ENCODE measurements at regions not wholly inside any gene's neighbourhood (a gene's known extent, or its start where the extent isn't known, plus 50 kb on each side); places are given as distances from the start of the nearest gene placed in this dataset.
"Not testable (repeated sequence)": the region's sequence is repeated elsewhere in the genome, so short reads cannot be mapped to it uniquely, and the experiment has no call there.

DNA sequence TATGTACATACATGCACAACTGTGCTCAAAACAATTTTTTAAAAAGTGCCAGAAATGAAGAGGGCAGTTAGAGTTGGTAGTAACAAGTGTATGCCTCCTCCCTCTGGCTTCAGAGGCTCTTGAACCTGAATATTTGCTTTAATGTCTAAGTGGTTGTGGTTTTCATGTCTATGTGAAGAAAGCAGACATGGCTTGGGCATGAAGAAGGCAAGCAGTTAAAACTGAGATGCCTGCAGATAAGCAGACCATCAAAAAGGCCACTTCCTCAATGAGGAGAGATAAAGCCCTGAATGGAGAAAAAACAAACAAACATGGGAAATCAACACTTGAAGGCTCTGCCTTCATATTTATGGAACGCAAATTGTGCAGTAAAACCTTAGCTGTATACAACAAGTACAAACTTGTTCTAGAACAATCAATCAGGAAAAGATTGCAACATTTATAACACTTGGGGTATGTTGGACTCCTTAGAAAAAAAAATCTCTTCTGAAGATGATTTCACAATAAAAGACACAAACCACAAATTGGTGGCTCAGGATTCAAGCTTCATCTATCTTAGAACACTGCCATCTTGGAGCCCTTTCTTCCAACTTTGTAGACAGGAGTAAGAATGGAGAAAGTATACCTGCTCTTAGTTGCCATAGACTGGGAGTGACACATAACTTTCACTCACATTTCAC, 52.7 kb upstream of the PLA2G4A start:
- DNase-seq, result peak in 1 of 4 experiments; percentile 9

DNA sequence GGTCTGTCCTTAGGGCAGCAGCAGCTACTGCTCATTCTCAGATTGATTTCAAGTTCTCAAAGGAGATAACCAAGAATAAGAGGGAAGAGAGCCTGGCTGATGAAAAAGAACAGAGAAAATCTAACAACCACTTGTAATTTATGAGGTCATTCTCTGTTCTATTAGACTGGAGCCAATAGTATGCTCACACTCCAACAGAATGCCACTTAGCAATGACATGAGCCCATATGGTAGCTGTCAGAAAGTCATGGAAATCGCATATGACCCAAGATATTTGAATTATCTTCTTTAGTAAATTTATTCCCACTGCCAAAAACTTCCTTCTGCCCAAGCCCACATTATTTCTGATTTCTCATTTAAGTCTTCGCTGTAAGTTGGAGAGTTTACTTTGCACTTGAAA, 53.7 kb upstream of the PLA2G4A start:
- DNase-seq, result no peak

DNA sequence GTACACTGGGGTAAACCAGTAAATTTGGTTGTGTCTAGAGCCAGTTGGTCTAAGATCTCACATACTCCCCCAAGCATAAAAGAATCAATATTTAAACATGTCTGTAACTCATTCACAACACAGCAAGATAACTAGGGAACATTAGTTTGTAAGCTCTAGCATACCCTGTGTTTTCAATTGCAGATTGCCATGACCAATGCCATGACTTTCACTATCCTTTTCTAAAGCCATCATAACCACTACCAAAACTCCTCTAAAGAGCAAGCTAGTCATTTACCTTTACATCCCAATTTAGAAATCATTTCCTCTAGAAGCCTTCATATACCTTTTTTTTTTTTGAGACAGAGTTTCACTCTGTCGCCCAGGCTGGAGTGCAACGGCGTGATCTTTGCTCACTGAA, 56.5 kb upstream of the PLA2G4A start:
- DNase-seq, result no peak

DNA sequence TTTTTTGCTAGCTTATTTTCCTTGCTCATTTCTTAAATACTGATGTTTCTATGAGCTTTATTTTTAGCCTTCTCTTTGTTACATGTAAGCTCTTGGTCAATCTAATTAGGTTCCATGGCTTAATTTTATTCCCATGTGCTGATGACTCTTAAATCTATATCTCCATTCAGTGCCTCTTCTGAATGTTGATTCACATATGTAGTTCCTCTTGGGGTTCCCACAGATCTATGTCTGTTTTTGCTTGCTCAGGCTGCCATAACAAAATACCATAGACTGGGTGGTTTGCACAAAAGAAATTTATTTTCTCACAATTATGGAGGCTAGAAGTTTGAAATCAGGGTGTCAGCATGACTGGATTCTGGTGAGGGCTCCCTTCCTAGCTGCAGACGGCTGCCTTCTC, 58.3 kb upstream of the PLA2G4A start:
- DNase-seq, result peak; percentile 5 to 53 (median 28)

DNA sequence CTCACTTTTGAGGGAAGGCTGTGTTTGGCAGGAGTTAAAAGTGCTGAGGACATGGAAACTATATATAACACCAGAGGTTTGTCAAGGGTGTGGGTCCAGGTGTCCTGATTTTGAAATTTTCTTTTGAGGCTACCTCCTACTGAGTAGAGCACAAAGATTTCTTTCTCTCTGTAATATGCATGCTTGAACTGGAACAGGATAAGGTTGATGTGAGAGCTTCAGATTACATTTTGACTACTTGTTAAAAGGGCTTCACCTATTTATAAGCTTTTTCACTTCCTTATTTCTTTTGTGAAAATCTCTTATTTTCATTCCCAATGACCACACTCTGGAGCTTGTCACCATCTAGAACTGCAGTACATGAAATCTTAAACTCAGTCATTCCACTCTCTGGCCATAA, 59.8 kb upstream of the PLA2G4A start:
- no peak for DNase-seq

DNA sequence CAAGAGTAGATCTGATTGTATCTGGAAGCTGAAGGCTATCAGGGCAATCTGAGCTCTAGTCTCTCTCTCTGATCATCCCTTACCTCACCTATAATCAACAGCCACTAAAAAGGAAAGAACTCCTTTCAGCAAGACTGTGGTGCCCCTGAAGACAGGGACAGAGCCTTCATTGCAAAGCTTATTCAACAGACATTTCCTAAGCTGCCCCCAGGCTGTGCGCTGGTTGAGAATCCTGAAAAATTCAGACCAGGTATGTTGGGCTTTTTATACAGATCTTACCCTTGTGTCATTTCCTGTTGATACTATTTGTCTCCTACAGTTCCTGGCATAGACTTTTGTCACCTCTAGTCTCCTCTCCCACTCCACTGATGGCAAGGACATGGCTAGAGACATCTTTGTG, 63.3 kb upstream of the PLA2G4A start:
- DNase-seq, result no peak

DNA sequence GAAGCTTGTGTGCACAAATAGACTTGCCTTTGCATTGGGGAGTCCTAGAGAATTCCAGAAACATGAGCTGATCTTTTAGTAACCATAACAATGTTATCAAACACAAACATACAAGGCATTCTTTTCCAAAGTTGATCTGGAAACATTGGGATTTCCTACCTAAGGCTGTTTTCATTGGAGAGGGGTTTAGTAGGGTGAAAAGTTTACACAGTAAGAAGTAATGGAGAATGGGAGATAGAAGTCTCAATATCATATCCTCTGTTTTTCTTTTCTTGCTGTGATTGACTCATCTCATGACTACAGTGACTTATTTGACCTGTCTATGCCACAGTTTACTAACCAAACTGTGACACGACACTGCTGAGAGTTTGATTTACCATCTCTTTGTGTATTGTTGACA, 65.6 kb upstream of the PLA2G4A start:
- DNase-seq, result no peak

DNA sequence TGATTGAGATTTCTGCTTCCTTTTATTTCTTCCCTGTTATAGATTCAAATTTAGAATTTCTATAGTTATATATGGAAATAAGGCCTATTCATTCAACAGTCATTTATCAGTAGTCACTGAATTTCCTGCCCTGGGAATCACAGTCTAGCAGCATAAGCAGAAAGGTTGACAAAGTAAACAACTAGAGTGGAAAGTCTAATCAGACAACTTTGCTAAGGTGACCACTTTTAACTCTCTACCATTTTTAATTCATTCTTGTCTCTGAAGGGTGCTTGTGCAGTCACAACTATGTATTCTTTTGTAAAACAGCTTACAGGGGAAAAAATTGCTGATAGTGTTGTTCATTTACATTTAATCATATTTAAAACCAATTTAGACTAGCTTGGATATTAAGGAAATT, 66.1 kb upstream of the PLA2G4A start:
- no peak for DNase-seq

DNA sequence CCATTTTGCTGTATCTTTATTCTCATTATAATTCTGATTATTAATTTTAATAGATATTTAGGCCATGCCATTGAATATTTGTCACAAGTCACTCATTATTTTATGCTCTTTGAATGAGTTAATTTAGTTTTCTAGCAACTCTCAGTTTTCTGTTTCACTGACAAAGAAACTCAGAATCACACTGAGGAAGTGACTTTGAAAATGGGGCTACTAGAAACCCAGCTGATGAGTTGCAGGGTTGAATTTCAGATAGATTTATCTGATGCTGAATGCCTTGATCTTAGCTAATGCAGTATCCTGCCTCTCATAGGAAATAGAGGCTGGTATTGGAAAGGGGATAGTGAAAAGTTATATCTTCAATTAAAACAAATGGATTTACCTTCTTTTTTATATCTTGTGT, 67.4 kb upstream of the PLA2G4A start:
- no peak for DNase-seq

DNA sequence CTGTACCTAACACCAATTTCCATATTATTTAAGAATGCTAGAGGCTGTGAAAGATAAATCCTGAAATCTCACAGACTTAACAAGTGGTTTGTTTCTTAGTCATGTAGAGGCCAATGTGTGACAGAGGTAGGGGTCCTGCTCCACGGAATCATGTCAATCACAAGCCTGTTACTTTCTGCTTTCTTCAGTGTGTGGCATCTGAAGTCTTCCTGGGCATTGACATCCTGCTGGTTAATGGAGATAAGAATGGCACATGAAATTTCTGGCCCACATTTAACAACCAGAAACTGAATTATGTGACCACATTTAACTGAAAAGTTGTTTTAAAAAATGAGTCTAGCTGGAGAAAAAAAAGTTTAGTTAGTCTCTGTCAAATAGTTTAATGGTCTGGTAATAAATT, 68.3 kb upstream of the PLA2G4A start:
- no peak for DNase-seq

DNA sequence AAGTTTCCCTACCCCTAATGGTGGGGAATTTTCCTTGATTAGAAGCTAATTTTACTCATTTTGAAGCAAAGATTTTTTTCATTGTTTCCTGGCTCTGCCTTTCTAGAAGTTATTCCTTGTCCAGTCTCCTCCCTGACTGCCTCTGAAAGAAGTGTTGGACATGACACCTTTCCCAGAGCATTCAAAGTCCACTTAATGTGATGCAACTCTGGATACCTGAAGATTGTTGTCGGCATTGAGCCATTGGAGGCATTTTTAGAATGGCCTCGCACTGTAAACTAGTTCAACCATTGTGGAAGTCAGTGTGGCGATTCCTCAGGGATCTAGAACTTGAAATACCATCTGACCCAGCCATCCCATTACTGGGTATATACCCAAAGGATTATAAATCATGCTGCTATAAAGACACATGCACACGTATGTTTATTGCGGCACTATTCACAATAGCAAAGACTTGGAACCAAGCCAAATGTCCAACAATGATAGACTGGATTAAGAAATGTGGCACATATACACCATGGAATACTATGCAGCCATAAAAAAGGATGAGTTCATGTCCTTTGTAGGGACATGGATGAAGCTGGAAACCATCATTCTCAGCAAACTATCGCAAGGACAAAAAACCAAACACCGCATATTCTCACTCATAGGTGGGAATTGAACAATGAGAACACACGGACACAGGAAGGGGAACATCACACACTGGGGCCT, 69.7 kb upstream of the PLA2G4A start:
- not testable (repeated sequence) for DNase-seq

DNA sequence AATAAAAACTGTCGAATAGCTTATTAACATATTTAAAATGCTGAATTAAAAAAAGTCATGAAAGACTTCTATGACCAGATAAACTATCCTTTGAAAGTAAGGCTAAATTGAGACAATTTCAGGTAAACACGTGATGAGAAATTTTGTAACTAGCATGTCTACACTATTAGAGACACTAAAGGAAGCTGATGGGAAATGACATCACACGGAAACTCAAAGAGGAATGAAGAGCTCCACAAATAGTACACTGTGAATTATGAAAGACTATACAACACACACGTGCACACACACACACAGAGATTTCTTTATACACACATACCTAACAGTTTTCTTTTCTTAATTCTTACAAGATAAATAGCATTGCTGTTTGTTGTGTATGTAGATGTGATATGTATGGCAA, 70.9 kb upstream of the PLA2G4A start:
- peak in 1 of 4 experiments; percentile 12 for DNase-seq

DNA sequence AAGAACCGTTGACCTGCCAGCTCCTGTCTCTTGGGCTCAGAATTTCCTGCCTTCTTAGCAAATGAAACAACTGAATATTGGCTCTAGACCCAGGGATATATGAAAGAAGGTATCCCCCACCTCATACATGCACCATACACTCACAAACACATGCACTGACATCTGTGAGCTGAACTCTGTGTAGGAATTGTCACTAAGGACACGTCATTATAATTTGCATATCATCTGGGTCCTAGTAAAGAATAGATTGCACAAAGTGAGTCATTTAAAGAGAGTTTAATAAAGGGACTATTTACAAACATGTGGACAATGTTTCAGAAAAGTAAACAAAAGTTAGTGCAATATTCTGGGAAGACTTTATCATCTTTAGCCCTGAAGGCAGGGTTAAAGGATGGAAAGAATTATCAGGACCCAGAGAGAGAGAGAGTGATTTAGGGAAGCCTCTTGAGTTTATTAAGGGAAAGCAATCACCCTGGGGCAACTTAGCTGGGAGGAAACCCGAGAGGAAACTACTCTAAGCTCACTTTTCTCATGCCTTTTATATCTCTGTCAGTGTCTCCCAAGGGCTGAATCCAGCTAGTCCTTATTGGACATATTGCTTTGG, 74.1 kb upstream of the PLA2G4A start:
- no peak for DNase-seq

DNA sequence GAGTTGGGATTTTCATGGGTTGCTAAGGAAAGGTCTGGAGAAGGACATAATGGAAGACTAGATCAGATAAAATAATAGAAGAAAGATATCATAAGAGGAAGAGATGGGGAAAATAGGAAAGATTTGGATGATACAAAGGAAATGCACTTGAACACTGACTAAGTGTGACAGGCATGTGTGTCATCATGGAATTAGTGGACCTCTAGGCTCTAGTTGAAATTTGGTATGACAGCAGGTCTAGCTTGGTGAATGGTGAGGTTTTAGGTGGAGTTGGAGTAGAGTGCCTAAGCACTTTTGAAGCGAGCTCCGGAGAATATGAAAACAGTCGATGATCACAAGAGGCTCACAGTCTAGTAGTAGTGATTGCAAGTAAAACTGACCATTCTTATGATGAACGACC, 73.0 kb upstream of the PTGS2 start:
- DNase-seq, result no peak

DNA sequence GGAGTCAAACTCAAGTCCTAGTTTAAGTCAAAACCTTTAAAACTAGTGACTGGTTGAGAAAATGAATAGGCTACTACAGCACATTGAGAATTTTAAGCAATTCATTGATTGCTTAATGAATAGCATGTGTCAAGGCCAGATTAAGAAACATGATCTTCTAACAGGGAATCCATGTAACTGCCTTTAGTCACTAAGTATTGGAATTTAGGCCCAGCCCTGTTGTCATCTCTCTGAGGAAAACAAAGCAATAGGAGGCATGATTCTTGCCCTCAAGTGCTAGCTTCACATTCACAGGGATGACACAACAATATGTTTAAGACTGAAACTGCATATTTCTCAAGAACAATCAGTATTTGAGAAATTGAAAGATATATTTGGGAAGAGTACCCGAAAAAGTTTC, 70.0 kb upstream of the PTGS2 start:
- peak in 2 of 4 experiments; percentile 15 to 41 for DNase-seq

DNA sequence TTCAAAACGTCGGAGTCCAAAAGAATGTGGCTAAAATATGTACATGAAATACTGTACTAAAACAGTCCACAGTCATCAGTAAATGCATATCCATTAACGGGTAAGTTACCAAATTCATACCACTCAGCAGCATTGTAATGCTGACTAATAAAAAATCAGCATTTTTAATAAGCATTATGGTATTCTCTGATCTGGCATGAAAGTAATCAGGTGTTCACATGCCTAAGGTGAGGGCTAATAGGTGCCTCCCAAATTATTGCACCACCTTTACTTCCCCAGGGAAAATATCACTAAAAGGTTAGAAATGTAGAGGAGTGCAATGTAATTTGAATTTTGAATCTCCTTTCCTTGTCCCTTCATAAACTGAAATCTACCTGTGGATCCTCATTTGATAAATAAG, 69.6 kb upstream of the PTGS2 start:
- no peak for DNase-seq

DNA sequence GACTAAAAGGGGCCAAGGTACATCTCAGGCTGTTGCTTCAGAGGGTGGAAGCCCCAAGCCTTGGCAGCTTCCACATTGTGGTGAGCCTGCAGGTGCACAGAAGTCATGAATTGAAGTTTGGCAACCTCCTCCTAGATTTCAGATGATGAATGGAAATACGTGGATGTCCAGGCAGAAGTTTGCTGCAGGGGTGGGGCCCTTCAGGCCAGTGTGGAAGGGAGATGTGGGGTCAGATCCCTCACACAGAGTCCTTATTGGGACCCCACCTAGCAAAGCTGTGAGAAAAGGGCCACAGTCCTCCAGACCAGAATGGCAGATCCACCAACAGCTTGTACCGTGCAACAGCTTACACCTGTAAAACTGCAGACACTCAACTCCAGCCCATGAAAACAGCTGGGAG, 67.4 kb upstream of the PTGS2 start:
- no peak for DNase-seq

DNA sequence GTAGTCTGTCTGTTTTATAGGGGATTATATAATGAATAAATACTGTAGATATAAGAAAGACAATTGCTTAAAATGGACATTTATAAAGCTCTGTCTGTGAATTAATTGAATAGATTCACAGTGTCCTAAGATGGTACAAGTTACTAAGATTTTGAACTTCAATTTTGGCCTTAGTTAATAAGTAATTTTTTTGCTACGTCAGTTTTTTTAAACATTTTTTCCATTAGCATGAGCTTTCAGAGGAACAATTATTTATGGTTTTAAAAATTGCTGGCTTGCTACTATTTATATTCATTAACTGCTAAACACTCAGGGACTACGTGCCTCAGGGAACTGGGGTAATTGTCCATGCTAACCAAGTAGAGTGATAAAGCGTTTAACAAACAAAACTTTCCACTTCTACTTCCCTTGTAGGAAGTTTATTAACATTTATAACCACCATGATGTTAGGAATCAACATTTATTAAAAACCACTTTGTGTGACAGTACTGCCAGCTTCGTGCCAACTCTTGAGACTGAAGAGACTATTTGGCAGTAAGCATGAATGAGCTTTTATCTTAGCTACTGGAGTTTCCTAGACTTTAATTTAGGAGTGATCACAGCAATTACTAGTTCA, 65.4 kb upstream of the PTGS2 start:
- DNase-seq, result no peak

DNA sequence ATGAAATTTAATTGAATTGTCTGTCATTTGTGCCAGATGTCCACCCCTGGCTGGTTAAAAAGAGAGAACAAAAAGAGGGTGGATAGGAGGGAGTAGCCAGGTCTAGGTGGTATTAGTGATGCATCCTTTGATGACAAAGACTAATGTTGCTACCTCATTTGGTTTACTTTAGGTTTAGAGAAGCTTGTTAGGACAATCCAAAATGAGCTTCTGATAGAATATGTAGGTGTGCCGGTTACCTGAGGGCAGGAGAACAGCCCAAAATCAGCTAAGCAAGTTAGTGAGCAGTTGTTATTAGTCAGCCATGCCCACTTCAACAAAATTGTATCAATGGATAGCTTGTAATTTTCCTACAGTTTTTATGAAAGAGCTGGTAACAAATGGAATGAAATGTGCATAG, 61.4 kb upstream of the PTGS2 start:
- DNase-seq, result no peak

DNA sequence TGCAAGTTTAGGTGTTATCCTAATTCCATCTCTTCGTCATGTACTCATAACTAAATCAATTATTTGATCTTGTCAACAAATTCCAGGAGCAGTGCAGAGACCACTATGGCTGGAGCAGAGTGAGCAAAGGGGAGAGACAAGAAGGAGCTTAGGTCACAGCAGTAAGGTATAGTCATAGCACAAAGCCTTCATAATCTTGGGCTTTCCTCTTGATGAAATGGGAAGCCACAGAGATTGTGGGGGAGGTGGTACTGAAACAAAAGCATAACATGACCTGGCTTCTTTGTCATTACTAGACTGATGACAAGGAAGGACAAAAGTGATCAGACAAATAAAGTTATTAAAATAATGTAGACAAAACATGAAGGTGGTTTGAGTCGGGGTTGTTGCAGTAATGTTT, 60.1 kb upstream of the PTGS2 start:
- DNase-seq, result peak in 2 of 4 experiments; percentile 2 to 6

DNA sequence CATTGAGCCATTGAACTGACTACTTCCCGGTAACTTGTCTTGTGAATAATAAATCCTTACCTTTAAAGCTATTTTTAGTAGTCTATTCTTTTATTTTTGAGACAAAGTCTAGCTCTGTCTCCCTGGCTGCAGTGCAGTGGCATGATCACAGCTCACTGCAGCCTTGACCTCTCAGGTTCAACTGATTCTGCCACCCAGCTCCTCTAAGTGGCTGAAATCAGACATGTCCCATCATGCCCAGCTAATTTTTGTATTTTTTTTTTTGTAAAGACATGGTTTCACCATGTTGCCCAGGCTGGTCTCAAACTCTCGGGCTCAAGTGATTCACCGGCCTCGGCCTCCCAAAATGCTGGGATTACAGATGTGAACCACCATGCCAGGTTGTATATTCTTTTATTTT, 59.3 kb upstream of the PTGS2 start:
- DNase-seq, result no peak

DNA sequence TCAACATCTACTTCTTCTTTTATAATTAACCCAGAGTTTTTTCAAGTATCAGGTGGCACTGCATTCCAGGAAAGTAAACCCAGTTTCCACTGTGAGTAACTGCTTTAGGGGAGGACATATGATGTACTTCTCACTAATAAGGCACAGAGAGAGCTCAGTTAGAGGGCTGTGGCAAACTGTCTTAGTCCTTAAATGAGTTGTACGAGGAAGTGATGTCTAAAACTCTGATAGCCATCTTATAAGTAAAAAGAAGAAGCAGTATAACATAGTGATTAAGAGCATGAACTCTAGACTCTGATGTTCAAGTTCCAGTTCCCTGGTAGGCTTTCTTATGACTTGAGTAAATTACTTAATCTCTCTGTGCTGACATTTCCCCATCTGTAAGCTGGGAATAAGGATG, 58.7 kb upstream of the PTGS2 start:
- peak; percentile 21 to 79 (median 54) for DNase-seq

DNA sequence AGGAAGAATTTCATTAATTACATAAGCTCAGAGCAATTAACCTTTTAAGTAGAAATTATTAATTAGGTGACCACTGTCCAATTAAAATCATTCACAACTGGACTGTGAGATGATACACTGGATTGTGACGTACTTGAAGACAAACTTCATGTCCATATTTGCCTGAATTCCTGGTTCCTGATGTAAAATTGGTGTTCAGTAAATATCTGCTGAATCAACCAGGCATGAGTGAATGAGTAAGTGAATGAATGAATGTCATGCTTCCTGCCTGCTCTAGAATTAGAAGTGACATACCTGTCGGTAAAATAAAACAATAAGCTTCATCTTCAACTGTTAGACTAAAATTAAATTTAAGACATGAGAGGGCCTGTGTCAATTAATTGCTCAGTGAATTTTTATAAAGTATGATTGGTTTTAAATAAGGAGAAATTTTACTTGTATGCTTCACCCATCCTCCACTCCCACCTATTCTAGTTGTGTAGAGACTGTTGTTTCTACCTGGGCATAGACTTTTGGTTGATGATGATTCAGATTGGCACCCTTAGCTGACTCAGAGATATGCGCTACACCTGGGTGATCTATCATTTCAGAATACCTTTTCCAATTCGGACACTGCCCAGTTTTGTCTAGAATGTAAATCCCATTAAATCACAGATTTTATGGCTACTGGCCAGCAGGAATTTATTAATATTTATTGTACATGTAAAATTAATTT, 56.9 kb upstream of the PTGS2 start:
- DNase-seq, result no peak
